Progenitor cell of endocrine pancreas (in vitro differentiated cells): ENCODE measurements at regions not wholly inside any gene's neighbourhood (a gene's known extent, or its start where the extent isn't known, plus 50 kb on each side); places are given as distances from the start of the nearest gene placed in this dataset.

Experiments
- DNase-seq: peaks from one replicate; pipeline ENCODE4 v3.0.0; 2021; ENCODE audit warnings: low spot score; ENCODE audit not compliant: unreplicated experiment
- H3K27ac Mint-ChIP-seq: 2 replicates; pipeline ENCODE4 v1.8.0; 2021; ENCODE audit warnings: mild to moderate bottlenecking, moderate library complexity, mixed read lengths
- H3K27me3 Mint-ChIP-seq: 2 replicates; pipeline ENCODE4 v1.8.0; 2021; ENCODE audit warnings: mixed read lengths
- H3K36me3 Mint-ChIP-seq: 2 replicates; pipeline ENCODE4 v1.8.0; 2022; ENCODE audit warnings: mixed read lengths; ENCODE audit not compliant: insufficient read depth
- H3K4me1 Mint-ChIP-seq: 2 replicates; pipeline ENCODE4 v1.8.0; 2021; ENCODE audit warnings: low read depth, mixed read lengths
- H3K4me3 Mint-ChIP-seq: 2 replicates; pipeline ENCODE4 v1.8.0; 2021; ENCODE audit warnings: low read depth, mild to moderate bottlenecking, moderate library complexity, mixed read lengths
- H3K9me3 Mint-ChIP-seq: 2 replicates; pipeline ENCODE4 v1.8.0; 2021; ENCODE audit warnings: low read depth, mixed read lengths
- CTCF ChIP-seq: fragments of 200-600 bp; sonication (generic); IDR thresholded peaks from one replicate; pipeline ENCODE4 v1.5.0; 2021; ENCODE audit warnings: antibody characterized with exemption, mild to moderate bottlenecking; ENCODE audit not compliant: unreplicated experiment

- Mint-ChIP-seq H3K9me3 (no peaks in the 10 kb centered on the region), H3K4me3 (no peak overlapping the region), H3K36me3 (no peaks in the 10 kb centered on the region), H3K4me1 (no peaks in the 10 kb centered on the region), H3K27me3 (peaks cover 12% of the 10 kb centered on the region), H3K27ac (no peak overlapping the region)
- no peak for TF ChIP-seq CTCF
- DNase-seq: no peak
Observed at GRCh38 chr17:79305768-79306423, 231.3 kb downstream of the ENGASE start.

GRCh38 chr17:79305376-79305767 is 230.7 kb downstream of the ENGASE start:
- Mint-ChIP-seq H3K9me3 (no peaks in the 10 kb centered on the region), H3K27ac (no peak overlapping the region), H3K4me1 (no peaks in the 10 kb centered on the region), H3K4me3 (no peak overlapping the region), H3K27me3 (peaks cover 12% of the 10 kb centered on the region), H3K36me3 (no peaks in the 10 kb centered on the region)
- no peak for DNase-seq
- TF ChIP-seq CTCF: no peak

- no peak for TF ChIP-seq CTCF
- Mint-ChIP-seq H3K27ac (no peak overlapping the region), H3K36me3 (no peaks in the 10 kb centered on the region), H3K4me1 (no peaks in the 10 kb centered on the region), H3K27me3 (peaks cover 14% of the 10 kb centered on the region), H3K9me3 (no peaks in the 10 kb centered on the region), H3K4me3 (no peak overlapping the region)
- DNase-seq: no peak
Observed at GRCh38 chr17:79304884-79305283, 230.3 kb downstream of the ENGASE start.

- no peak for TF ChIP-seq CTCF
- Mint-ChIP-seq H3K27me3 (peaks cover 15% of the 10 kb centered on the region), H3K4me3 (no peak overlapping the region), H3K36me3 (no peaks in the 10 kb centered on the region), H3K9me3 (no peaks in the 10 kb centered on the region), H3K4me1 (no peaks in the 10 kb centered on the region), H3K27ac (no peak overlapping the region)
- DNase-seq: no peak
Observed at GRCh38 chr17:79303641-79304205, 229.1 kb downstream of the ENGASE start.

GRCh38 chr17:79301469-79301868 is 226.8 kb downstream of the ENGASE start:
- Mint-ChIP-seq H3K4me3 (no peak overlapping the region), H3K27me3 (peaks cover 30% of the 10 kb centered on the region), H3K27ac (no peak overlapping the region), H3K36me3 (no peaks in the 10 kb centered on the region), H3K4me1 (no peaks in the 10 kb centered on the region), H3K9me3 (no peaks in the 10 kb centered on the region)
- no peak for TF ChIP-seq CTCF
- DNase-seq: no peak
